Neuronal stem cell (in vitro differentiated cells): ENCODE measurements at regions not wholly inside any gene's neighbourhood (a gene's known extent, or its start where the extent isn't known, plus 50 kb on each side); places are given as distances from the start of the nearest gene placed in this dataset.

Experiments
- DNase-seq: peaks from one replicate; pipeline ENCODE4 v3.0.0-alpha.2; 2013; ENCODE audit warnings: low spot score
- H2AFZ ChIP-seq: one replicate; pipeline ENCODE4 v1.6.1; 2013; ENCODE audit warnings: mild to moderate bottlenecking, low read length, inconsistent platforms
- H2AK5ac ChIP-seq: 2 replicates; pipeline ENCODE4 v1.6.1; 2013; ENCODE audit warnings: low read depth, mild to moderate bottlenecking, inconsistent platforms, low read length, moderate library complexity, mixed read lengths
- H2BK120ac ChIP-seq: 2 replicates; pipeline ENCODE4 v1.6.1; 2013; ENCODE audit warnings: low read depth, mild to moderate bottlenecking, inconsistent platforms, low read length, moderate library complexity, mixed read lengths
- H2BK12ac ChIP-seq: one replicate; pipeline ENCODE4 v1.6.1; 2013; ENCODE audit warnings: low read length, inconsistent platforms
- H2BK15ac ChIP-seq: 2 replicates; pipeline ENCODE4 v1.6.1; 2013; ENCODE audit warnings: mild to moderate bottlenecking, low read length, inconsistent platforms, mixed read lengths
- H2BK5ac ChIP-seq: one replicate; pipeline ENCODE4 v1.6.1; 2013; ENCODE audit warnings: inconsistent platforms, mild to moderate bottlenecking, low read length, moderate library complexity
- H3K14ac ChIP-seq: one replicate; pipeline ENCODE4 v1.6.1; 2013; ENCODE audit warnings: low read length, inconsistent platforms
- H3K18ac ChIP-seq: 2 replicates; pipeline ENCODE4 v1.6.1; 2013; ENCODE audit warnings: low read length, inconsistent platforms
- H3K23ac ChIP-seq: 2 replicates; pipeline ENCODE4 v1.6.1; 2013; ENCODE audit warnings: low read depth, mild to moderate bottlenecking, mixed read lengths, low read length, inconsistent platforms; ENCODE audit not compliant: poor library complexity
- H3K27ac ChIP-seq: replicated peaks from 3 replicates; pipeline ENCODE4 v1.5.1; 2013; ENCODE audit warnings: low read length, inconsistent platforms
- H3K27me3 ChIP-seq, 3 experiments: 2 replicates each; pipeline ENCODE4 v1.6.1; 2013; ENCODE audit warnings: low read length in 3 of 3, mild to moderate bottlenecking in 2 of 3, inconsistent platforms in 1 of 3, low read depth in 1 of 3, mixed read lengths in 1 of 3, moderate library complexity in 1 of 3; ENCODE audit not compliant: control insufficient read depth in 3 of 3, insufficient read depth in 3 of 3
- H3K36me3 ChIP-seq, 2 donors: replicated peaks in 1 of 2; 2 replicates each; pipeline ENCODE4 v1.6.1; 2013; ENCODE audit warnings: low read length in 2 of 2; ENCODE audit not compliant: control insufficient read depth in 2 of 2, insufficient read depth in 2 of 2
- H3K4ac ChIP-seq: 2 replicates; pipeline ENCODE4 v1.6.1; 2013; ENCODE audit warnings: inconsistent platforms, mild to moderate bottlenecking, low read length, moderate library complexity
- H3K4me1 ChIP-seq, 2 donors: 1 replicate in 1 of 2; 2 replicates in 1 of 2; pipeline ENCODE4 v1.6.1; 2013; ENCODE audit warnings: low read length in 2 of 2, low read depth in 1 of 2; ENCODE audit not compliant: control insufficient read depth in 2 of 2, insufficient read depth in 1 of 2
- H3K4me2 ChIP-seq: one replicate; pipeline ENCODE4 v1.6.1; 2013; ENCODE audit warnings: mild to moderate bottlenecking, low read length, inconsistent platforms; ENCODE audit not compliant: insufficient read depth, poor library complexity, severe bottlenecking
- H3K4me3 ChIP-seq, 2 donors: 2 replicates each; pipeline ENCODE4 v1.5.1; 2013; ENCODE audit warnings: low read length in 2 of 2, mild to moderate bottlenecking in 2 of 2, inconsistent platforms in 1 of 2, moderate library complexity in 1 of 2
- H3K79me1 ChIP-seq: one replicate; pipeline ENCODE4 v1.6.1; 2013; ENCODE audit warnings: low read depth, mild to moderate bottlenecking, inconsistent platforms, low read length, moderate library complexity
- H3K9ac ChIP-seq: one replicate; pipeline ENCODE4 v1.6.1; 2013; ENCODE audit warnings: mild to moderate bottlenecking, low read depth, low read length, inconsistent platforms; ENCODE audit not compliant: poor library complexity
- H3K9me3 ChIP-seq, 2 donors: replicated peaks in 1 of 2; 2 replicates each; pipeline versions ENCODE3 to v1.6.1; 2013; ENCODE audit warnings: low read length in 2 of 2, mild to moderate bottlenecking in 2 of 2, inconsistent platforms in 1 of 2, low read depth in 1 of 2, mixed read lengths in 1 of 2, moderate library complexity in 1 of 2; ENCODE audit not compliant: control insufficient read depth in 2 of 2, insufficient read depth in 1 of 2
- H4K8ac ChIP-seq: one replicate; pipeline ENCODE4 v1.6.1; 2013; ENCODE audit warnings: low read depth, mild to moderate bottlenecking, inconsistent platforms, low read length, moderate library complexity
- H4K91ac ChIP-seq: one replicate; pipeline ENCODE4 v1.6.1; 2013; ENCODE audit warnings: low read length, low read depth, mild to moderate bottlenecking, inconsistent platforms; ENCODE audit not compliant: poor library complexity
- WGBS, 2 donors: extraction: QIAGEN DNeasy Blood & Tissue Kit; methylation state at CpG; one replicate each; pipeline ENCODE4 v1.1.7; 2013; ENCODE audit warnings: missing lambda C conversion rate in 2 of 2, mixed read lengths in 1 of 2; ENCODE audit not compliant: insufficient read length in 2 of 2, insufficient replicate concordance in 1 of 2; ENCODE audit errors: extremely low coverage in 2 of 2; 5-methylcytosine and 5-hydroxymethylcytosine counted together

GRCh38 chr10:109025172-109025571, 898.1 kb downstream of the XPNPEP1 start:
- H2AK5ac ChIP-seq = no peak overlapping the region
- no peak overlapping the region for H3K4me3 ChIP-seq
- DNase-seq = no peak

GRCh38 chr10:109022417-109023049, 900.8 kb downstream of the XPNPEP1 start:
- Histone ChIP-seq H3K27me3 (no peaks in the 10 kb centered on the region), H3K4me3 (no peak overlapping the region), H3K4me2 (no peak overlapping the region), H3K27ac (no peak overlapping the region), H2BK15ac (no peak overlapping the region), H2BK5ac (no peak overlapping the region), H4K91ac (no peak overlapping the region), H3K79me1 (no peaks in the 10 kb centered on the region), H3K4me1 (no peaks in the 10 kb centered on the region), H3K23ac (no peak overlapping the region), H3K18ac (no peak overlapping the region), H2BK12ac (no peak overlapping the region), H3K4ac (no peak overlapping the region), H3K36me3 (no peaks in the 10 kb centered on the region), H2BK120ac (no peak overlapping the region), H4K8ac (no peak overlapping the region), H2AK5ac (no peak overlapping the region), H3K9me3 (no peaks in the 10 kb centered on the region), H2AFZ (no peak overlapping the region), H3K9ac (no peak overlapping the region), H3K14ac (no peak overlapping the region)
- DNase-seq = no peak
- WGBS, 2 donors = no CpG with 5 or more reads among the region's 1 CpG

More at GRCh38 chr10:109025172-109025571, 898.1 kb downstream of the XPNPEP1 start:
- Histone ChIP-seq H4K91ac (no peak overlapping the region), H3K9ac (no peak overlapping the region), H2BK5ac (no peak overlapping the region), H2AFZ (no peak overlapping the region), H3K23ac (no peak overlapping the region), H3K9me3 (no peaks in the 10 kb centered on the region), H3K27me3 (no peaks in the 10 kb centered on the region), H4K8ac (no peak overlapping the region), H3K14ac (no peak overlapping the region), H3K4me2 (no peak overlapping the region), H3K36me3 (no peaks in the 10 kb centered on the region), H3K18ac (no peak overlapping the region), H3K27ac (no peak overlapping the region), H2BK12ac (no peak overlapping the region), H2BK15ac (no peak overlapping the region), H3K4me1 (peaks cover 0 to 2% of the 10 kb centered on the region in 2 donors), H3K79me1 (no peaks in the 10 kb centered on the region), H2BK120ac (no peak overlapping the region), H3K4ac (no peak overlapping the region)

GRCh38 chr10:109019001-109019424, 904.3 kb downstream of the XPNPEP1 start:
- H3K4ac ChIP-seq = no peak overlapping the region
- no peak overlapping the region for H2AFZ ChIP-seq
- H3K79me1 ChIP-seq = no peaks in the 10 kb centered on the region
- H3K4me2 ChIP-seq = no peak overlapping the region
- no peak overlapping the region for H4K8ac ChIP-seq
- no peaks in the 10 kb centered on the region for H3K36me3 ChIP-seq
- no peak overlapping the region for H3K9ac ChIP-seq
- H3K14ac ChIP-seq = no peak overlapping the region
- no peak overlapping the region for H3K27ac ChIP-seq
- H2AK5ac ChIP-seq = no peak overlapping the region
- no peak overlapping the region for H3K4me3 ChIP-seq
- H3K4me1 ChIP-seq = no peaks in the 10 kb centered on the region
- H2BK5ac ChIP-seq = no peak overlapping the region
- no peak overlapping the region for H2BK12ac ChIP-seq
- H4K91ac ChIP-seq = no peak overlapping the region
- H2BK15ac ChIP-seq = no peak overlapping the region
- DNase-seq = no peak
- no peak overlapping the region for H2BK120ac ChIP-seq
- H3K23ac ChIP-seq = no peak overlapping the region
- H3K27me3 ChIP-seq = no peaks in the 10 kb centered on the region
- no peaks in the 10 kb centered on the region for H3K9me3 ChIP-seq
- no CpG with 5 or more reads among the region's 6 CpGs for WGBS, 2 donors
- H3K18ac ChIP-seq = no peak overlapping the region

GRCh38 chr10:109007514-109007913, 915.8 kb downstream of the XPNPEP1 start:
- no peak overlapping the region for H3K4ac ChIP-seq
- H3K4me2 ChIP-seq = no peak overlapping the region
- H3K27ac ChIP-seq = no peak overlapping the region
- no peak overlapping the region for H2AK5ac ChIP-seq
- no peak overlapping the region for H2BK12ac ChIP-seq
- H3K18ac ChIP-seq = no peak overlapping the region
- H3K9ac ChIP-seq = no peak overlapping the region
- H3K14ac ChIP-seq = no peak overlapping the region
- no peaks in the 10 kb centered on the region for H3K4me1 ChIP-seq
- no peaks in the 10 kb centered on the region for H3K36me3 ChIP-seq
- no peak overlapping the region for H2BK120ac ChIP-seq
- H2BK15ac ChIP-seq = no peak overlapping the region
- H3K9me3 ChIP-seq = peaks cover 0 to 2% of the 10 kb centered on the region in 2 donors
- H3K27me3 ChIP-seq = no peaks in the 10 kb centered on the region
- H2BK5ac ChIP-seq = no peak overlapping the region
- no peak overlapping the region for H3K23ac ChIP-seq
- H4K91ac ChIP-seq = no peak overlapping the region
- DNase-seq = no peak
- no peaks in the 10 kb centered on the region for H3K79me1 ChIP-seq
- no peak overlapping the region for H4K8ac ChIP-seq
- H3K4me3 ChIP-seq = no peak overlapping the region
- no peak overlapping the region for H2AFZ ChIP-seq
- no CpG with 5 or more reads among the region's 1 CpG for WGBS, 2 donors
